ENCODE measurements at regions not wholly inside any gene's neighbourhood (a gene's known extent, or its start where the extent isn't known, plus 50 kb on each side); places are given as distances from the start of the nearest gene placed in this dataset.

GRCh38 chr14:86790408-86791364 is 1202.3 kb downstream of the GALC start:
- H3K4me1 ChIP-seq (ENCODE audit: insufficient read depth, low read length): peaks cover 16% of the 10 kb centered on the region
- no peaks in the 10 kb centered on the region for H3K27me3 ChIP-seq (ENCODE audit: insufficient read depth, low read length, poor library complexity)
- H3K79me2 ChIP-seq (ENCODE audit: insufficient read depth, low read length): no peaks in the 10 kb centered on the region
- DNase-seq (no peak), ATAC-seq (ENCODE audit: insufficient read depth, low read depth) (no peak)
- H3K27ac ChIP-seq (ENCODE audit: low read length): no peak overlapping the region
- H3K9me3 ChIP-seq (ENCODE audit: insufficient read depth, low read length, severe bottlenecking): no peaks in the 10 kb centered on the region
- no peak overlapping the region; the same call in 1 of the 2 replicates for H2AFZ ChIP-seq (ENCODE audit: low read depth, low read length)
- no peak overlapping the region for H3K4me3 ChIP-seq (ENCODE audit: low read depth in 1 of 2, low read length in 2 of 2)
- H3K9ac ChIP-seq (ENCODE audit: low read depth, low read length): no peak overlapping the region
- no peaks in the 10 kb centered on the region for H3K36me3 ChIP-seq (ENCODE audit: insufficient read depth, low read length)
- TF ChIP-seq, protein P1, sequence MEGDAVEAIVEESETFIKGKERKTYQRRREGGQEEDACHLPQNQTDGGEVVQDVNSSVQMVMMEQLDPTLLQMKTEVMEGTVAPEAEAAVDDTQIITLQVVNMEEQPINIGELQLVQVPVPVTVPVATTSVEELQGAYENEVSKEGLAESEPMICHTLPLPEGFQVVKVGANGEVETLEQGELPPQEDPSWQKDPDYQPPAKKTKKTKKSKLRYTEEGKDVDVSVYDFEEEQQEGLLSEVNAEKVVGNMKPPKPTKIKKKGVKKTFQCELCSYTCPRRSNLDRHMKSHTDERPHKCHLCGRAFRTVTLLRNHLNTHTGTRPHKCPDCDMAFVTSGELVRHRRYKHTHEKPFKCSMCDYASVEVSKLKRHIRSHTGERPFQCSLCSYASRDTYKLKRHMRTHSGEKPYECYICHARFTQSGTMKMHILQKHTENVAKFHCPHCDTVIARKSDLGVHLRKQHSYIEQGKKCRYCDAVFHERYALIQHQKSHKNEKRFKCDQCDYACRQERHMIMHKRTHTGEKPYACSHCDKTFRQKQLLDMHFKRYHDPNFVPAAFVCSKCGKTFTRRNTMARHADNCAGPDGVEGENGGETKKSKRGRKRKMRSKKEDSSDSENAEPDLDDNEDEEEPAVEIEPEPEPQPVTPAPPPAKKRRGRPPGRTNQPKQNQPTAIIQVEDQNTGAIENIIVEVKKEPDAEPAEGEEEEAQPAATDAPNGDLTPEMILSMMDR (IDR thresholded peaks at IDR 0.05; ENCODE audit: borderline replicate concordance, extremely low read depth, low read length, poor library complexity, severe bottlenecking): peak; percentile 32
- no peak for TF ChIP-seq EZH2 (IDR thresholded peaks at IDR 0.05; ENCODE audit: borderline replicate concordance, low read depth, low read length, severe bottlenecking)
- H4K20me1 ChIP-seq (ENCODE audit: insufficient read depth, low read length): no peaks in the 10 kb centered on the region
- no peak overlapping the region for H3K4me2 ChIP-seq (ENCODE audit: insufficient read depth, low read length)

- Histone ChIP-seq H3K27me3 (ENCODE audit: insufficient read depth, low read length, poor library complexity) (no peaks in the 10 kb centered on the region), H3K27ac (ENCODE audit: low read length) (no peak overlapping the region), H3K4me3 (ENCODE audit: low read depth in 1 of 2, low read length in 2 of 2) (no peak overlapping the region), H4K20me1 (ENCODE audit: insufficient read depth, low read length) (no peaks in the 10 kb centered on the region), H3K4me2 (ENCODE audit: insufficient read depth, low read length) (no peak overlapping the region), H3K9me3 (ENCODE audit: insufficient read depth, low read length, severe bottlenecking) (no peaks in the 10 kb centered on the region), H3K9ac (ENCODE audit: low read depth, low read length) (no peak overlapping the region), H3K4me1 (ENCODE audit: insufficient read depth, low read length) (peaks cover 16% of the 10 kb centered on the region), H3K36me3 (ENCODE audit: insufficient read depth, low read length) (no peaks in the 10 kb centered on the region), H2AFZ (ENCODE audit: low read depth, low read length) (0 out of 2 replicates have a peak overlapping the region, but pooled peaks have one; percentile 48), H3K79me2 (ENCODE audit: insufficient read depth, low read length) (no peaks in the 10 kb centered on the region)
- ATAC-seq (ENCODE audit: insufficient read depth, low read depth): no peak
- DNase-seq: no peak
- TF ChIP-seq, protein P1 (IDR thresholded peaks at IDR 0.05; ENCODE audit: borderline replicate concordance, extremely low read depth, low read length, poor library complexity, severe bottlenecking): no peak
- no peak for TF ChIP-seq EZH2 (IDR thresholded peaks at IDR 0.05; ENCODE audit: borderline replicate concordance, low read depth, low read length, severe bottlenecking)
Measured at GRCh38 chr14:86788224-86788623, 1204.8 kb downstream of the GALC start.

DNA sequence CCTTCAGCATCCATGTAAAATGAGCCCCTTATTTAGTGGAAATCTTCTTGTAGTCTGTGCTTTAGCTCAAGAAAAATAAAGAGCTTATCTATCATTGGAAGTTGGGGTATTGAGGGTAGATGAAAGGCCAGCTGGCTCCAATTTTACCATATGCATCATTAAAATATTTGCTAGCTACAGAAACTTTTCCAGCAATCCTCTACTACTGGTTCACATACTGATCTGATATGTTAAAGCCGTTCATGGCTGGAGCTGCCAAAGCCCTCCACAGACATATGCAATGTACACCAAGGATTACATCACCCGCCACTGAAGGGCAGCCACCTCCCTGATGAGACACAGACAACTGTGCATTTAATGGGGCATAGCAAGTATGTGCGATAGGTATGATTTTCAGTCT is 1205.3 kb downstream of the GALC start:
- Histone ChIP-seq H3K9ac (ENCODE audit: low read depth, low read length) (peak overlapping the region; percentile 15; the same call in 1 of the 2 replicates), H3K4me2 (ENCODE audit: insufficient read depth, low read length) (no peak overlapping the region), H3K27me3 (ENCODE audit: insufficient read depth, low read length, poor library complexity) (no peaks in the 10 kb centered on the region), H3K9me3 (ENCODE audit: insufficient read depth, low read length, severe bottlenecking) (no peaks in the 10 kb centered on the region), H3K4me1 (ENCODE audit: insufficient read depth, low read length) (peaks cover 16% of the 10 kb centered on the region), H3K4me3 (ENCODE audit: low read depth in 1 of 2, low read length in 2 of 2) (no peak overlapping the region), H3K27ac (ENCODE audit: low read length) (peak overlapping the region; percentile 62; the same call in 1 of the 2 replicates), H3K79me2 (ENCODE audit: insufficient read depth, low read length) (no peaks in the 10 kb centered on the region), H4K20me1 (ENCODE audit: insufficient read depth, low read length) (no peaks in the 10 kb centered on the region), H2AFZ (ENCODE audit: low read depth, low read length) (peak overlapping the region; percentile 48; the same call in 1 of the 2 replicates), H3K36me3 (ENCODE audit: insufficient read depth, low read length) (no peaks in the 10 kb centered on the region)
- no peak for TF ChIP-seq EZH2 (IDR thresholded peaks at IDR 0.05; ENCODE audit: borderline replicate concordance, low read depth, low read length, severe bottlenecking)
- TF ChIP-seq, protein P1 (IDR thresholded peaks at IDR 0.05; ENCODE audit: borderline replicate concordance, extremely low read depth, low read length, poor library complexity, severe bottlenecking): no peak
- DNase-seq (peak; percentile 70), ATAC-seq (ENCODE audit: insufficient read depth, low read depth) (peak; percentile 93)
